GM19023 (cell line): ENCODE measurements at regions not wholly inside any gene's neighbourhood (a gene's known extent, or its start where the extent isn't known, plus 50 kb on each side); places are given as distances from the start of the nearest gene placed in this dataset.
A peak's percentile ranks its signal among the peaks of the same experiment; 100 is the strongest.

Experiments
- ATAC-seq: cut with Tn5 transposase; IDR thresholded peaks from one replicate; pipeline ENCODE4 v1.9.1; 2021; ENCODE audit warnings: mild to moderate bottlenecking, moderate library complexity; ENCODE audit not compliant: unreplicated experiment

GRCh38 chr2:177314722-177315264 lies 50.3 kb upstream of the NFE2L2 start:
- no peak for ATAC-seq

DNA sequence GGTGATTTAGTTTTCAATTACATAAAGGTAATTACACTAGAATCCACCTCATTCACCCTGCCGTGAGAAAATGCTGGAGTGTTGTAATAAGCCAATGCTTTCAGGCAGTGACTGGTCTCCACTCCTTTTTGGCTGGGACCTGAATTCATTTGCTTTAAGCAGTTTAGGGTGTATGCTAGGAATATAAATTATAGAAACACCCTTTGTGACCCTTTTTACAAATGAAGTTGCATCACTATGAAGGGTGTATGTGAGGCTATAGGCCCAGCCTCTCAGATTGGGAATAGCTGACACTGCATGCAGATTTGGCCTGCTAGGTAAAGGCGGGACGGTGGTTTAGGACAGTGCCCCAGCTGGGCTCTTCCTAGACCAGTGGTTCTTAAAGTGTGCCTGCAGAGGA lies 50.8 kb upstream of the NFE2L2 start:
- no peak for ATAC-seq

DNA sequence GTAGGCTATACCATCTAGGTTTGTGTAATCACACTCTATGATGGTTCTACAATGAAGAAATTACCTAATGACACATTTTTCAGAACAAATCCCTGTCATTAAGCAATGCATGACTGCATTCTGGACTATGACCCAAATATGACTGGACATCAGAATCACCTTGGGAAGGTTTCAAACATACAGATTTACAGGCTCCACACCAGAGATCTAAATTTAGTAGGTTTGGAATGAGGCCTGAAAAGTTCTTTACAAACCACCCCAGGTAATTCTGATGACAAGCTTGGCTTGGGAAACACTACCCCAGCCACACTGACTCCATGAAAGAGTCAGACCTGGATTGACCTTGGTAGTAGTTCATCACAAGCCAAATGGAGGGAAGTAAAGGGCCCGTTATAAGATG lies 52.2 kb upstream of the NFE2L2 start:
- no peak for ATAC-seq

DNA sequence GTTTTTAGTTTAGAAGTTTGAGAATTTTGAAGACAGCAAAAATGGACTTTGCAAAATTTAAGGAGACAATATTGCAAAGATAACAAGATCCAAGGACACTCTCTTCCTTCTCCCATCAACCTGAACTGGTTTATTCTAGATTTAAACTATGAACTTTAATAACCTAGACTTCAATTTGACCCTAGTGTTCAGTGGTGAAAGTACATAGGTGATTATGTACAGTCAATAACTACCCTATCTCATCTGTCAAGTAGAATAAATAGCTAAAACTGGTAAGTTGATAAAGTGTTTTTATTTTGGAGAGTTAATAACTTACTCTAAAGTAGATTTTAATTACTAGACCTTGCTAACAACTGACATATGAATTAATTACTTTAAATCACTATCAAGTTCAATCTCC lies 52.9 kb upstream of the NFE2L2 start:
- no peak for ATAC-seq

- ATAC-seq, result no peak
These were observed 53.3 kb upstream of the NFE2L2 start for GRCh38 chr2:177317857-177318256.

DNA sequence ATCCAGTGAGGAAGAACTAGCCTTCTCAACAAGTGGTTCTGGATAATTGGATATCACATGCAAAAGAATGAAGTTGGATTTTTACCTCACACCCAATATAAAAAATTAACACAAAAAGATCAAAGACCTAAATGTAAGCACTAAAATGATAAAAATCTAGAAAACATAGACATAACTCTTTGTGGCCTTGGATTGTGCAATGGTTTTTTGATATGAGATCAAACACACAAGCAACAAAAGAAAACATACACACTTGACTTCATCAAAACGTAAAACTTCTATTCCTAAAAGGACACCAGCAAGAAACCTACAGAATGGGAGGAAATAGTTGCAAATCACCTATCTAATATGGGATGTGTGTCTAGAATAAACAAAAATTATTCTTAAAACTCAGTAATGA lies 54.1 kb upstream of the NFE2L2 start:
- ATAC-seq, result no peak

DNA sequence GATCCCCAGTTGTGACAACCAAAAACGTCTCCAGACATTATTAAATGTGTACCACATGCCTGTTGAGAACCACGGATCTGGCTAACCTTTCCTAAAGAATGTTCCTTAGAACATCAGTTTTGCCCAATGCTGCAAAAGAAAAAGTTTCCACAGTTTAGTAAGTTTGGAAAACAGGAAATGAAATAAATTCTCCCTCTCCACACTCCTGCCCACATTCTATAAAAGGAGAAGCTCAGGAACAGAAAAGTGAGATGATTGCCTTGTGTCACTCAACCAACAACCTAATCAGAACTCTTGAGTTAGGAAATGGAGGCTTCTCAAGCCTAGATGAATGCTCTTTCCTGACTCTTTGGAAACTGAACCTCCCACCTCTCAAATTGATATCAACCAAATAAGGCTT lies 56.1 kb upstream of the NFE2L2 start:
- ATAC-seq, result no peak

DNA sequence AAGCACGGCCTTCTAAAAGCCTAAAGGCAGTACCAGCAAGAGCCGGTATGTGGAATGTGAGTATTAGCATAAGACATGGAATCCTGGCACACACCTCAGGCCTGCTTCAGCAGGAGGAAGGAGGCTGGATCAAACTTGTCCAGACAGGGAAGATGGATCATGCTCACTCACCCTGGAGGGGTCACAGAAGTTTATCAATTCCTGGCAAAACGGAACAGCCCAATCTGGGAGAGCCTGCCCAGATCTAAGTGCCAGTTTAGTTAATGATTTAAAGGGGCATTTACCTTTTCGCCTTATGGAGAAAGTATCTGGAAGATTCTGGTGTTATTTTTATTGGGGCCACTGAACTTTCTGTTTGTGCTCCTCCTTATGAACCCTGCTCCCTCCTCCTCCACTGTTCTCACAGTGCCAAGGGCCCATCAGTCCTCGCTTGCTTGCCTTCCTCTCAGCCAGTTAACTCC lies 58.3 kb upstream of the NFE2L2 start:
- ATAC-seq, result no peak

GRCh38 chr2:177324797-177325196 lies 60.3 kb upstream of the NFE2L2 start:
- ATAC-seq, result no peak

DNA sequence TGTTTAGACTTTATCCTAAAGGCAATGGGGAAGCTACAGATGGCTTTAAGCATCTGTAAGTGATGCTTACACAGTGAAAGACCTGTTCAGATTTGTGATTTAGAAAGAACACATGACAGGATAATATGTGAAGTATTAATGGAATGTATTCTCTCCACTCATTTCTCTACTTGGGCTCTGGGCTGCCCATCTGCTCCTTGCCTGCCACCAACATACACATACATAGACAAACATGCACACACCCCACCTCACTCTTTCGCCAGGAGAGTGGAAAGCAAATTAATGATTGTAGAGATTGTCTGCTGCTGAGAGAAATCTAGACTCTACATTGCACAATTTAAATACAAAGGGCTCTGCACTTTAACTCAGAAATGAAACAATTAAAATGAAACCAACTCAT lies 61.0 kb upstream of the NFE2L2 start:
- no peak for ATAC-seq

DNA sequence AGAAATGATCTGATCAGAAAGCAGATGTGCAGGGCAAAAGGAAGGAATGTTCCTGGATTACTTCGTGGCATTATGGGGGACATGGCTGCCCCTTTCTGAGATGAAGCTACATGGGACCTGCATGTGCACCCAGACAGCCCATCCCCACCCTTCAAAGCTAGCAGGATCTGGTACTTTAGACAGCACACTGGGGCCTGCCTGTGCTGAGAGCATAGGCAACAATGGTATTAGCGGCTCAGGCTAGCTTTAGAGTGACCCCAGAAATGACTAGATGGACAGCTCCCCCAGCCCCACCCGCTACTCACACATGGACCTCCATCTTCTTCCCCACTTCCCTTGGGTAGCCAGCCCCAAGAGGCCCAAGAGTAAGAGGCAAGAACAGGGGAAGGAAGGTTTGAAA lies 61.5 kb upstream of the NFE2L2 start:
- no peak for ATAC-seq

DNA sequence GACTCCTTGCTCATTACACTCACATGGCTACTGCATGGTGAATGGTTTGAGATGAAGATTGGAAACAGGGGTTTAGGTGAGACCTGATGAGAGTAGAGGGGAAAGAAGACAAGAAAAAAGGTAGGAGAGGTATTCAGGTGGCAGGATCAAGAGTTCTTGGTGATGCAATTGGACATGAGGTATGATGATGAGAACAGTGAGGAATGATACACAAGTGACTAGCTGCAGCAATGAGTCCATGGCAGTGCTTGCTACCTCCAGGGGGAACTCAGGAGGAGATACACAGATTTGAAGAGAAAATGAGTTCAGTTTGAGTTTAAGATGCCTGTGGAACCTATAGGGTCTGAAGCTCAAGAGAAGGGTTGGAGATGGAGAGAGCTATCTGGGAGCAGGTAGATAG lies 62.1 kb upstream of the NFE2L2 start:
- no peak for ATAC-seq

DNA sequence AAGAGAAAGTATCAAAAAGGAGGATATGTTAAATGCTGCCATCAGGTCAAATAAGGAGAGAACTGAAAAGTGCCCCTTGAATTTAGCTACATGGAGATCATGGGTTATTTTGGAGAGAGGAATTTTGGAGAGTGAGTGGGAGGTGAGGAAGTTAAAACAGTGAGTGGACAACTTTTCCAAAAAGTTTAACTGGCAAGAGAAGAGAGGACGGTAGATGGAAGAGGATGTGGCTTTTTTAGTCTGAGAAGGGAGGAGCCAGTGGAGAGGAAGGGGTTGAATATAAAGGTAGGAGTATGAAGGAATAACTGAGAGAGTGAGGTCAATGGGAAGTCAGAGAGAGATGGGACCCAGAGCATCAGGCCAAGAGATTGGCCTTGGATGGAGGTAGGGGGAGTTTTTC lies 62.5 kb upstream of the NFE2L2 start:
- no peak for ATAC-seq

GRCh38 chr2:177328056-177328455 lies 63.5 kb upstream of the NFE2L2 start:
- ATAC-seq, result no peak

GRCh38 chr2:177329064-177329463 lies 63.5 kb upstream of the AGPS start:
- ATAC-seq, result no peak

DNA sequence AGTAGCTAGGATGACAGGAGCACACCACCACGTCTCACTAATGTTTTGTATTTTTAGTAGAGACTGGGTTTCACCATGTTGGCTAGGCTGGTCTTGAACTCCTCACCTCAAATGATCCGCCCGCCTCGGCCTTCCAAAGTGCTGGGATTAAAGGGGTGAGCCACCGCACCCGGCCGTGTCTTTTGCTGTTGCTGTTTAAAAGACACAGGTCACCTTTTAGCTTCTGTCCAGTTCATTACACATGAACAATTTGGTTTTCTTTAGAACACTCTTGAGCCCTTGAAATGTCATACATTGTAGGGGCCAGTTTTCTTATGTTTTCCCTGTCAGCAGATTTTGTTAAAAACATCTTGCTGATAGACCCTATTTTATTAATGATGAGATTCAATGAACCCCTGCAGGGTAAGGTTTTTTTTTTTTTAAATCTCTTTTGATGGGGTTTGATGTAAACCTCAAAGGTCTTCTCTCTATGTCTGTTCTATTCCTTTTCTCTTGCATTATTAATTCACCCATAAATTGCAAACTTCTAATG lies 61.0 kb upstream of the AGPS start:
- no peak for ATAC-seq

- ATAC-seq, result peak; percentile 76
These were observed 60.3 kb upstream of the AGPS start for GRCh38 chr2:177332026-177332991.

DNA sequence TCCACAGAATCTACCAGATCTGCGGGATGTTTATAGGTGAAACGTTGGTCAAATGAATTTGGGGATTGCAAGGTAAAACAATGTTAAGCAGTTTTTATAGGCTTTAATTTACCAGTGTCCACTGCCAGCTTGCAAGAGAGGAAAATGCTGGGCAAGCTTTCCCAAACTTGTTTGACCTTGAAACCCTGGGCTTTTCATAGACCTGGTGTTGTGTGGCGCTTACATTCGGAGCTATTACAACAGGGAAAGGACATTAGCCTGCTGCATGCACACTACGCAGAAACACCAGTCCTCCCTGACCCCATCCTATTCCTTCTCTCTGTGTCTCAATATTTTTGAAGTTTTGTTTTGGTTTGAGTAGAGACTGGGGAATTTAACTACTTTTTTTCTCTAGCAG lies 59.6 kb upstream of the AGPS start:
- no peak for ATAC-seq

DNA sequence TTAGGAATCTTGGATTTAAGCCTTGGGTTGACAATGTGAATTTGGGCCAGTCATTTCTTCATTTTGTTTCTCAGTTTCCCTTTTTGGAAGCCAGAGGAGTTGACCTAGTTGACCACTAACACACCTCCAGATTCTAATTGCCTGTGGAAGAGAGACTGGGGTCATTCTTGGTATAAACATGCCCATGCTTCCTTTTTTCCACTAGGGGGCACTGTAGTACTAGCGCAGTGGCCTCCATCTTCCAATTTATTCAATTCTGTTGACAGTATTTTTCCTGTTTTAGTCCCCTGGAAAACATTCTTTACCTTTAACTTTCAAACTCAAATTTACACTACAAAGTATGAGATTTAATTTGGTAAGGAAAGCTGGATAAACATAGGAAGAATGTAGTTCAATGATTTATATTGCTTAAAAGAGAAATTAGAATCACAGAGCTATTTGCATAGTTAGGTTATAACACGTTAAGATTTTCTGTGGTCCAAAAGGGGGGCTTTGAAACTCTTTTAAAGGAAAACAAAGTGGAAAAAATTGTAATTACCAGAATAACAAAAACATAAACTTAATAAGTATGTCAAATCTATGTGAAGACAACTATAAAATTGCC lies 57.5 kb upstream of the AGPS start:
- no peak for ATAC-seq

- ATAC-seq, result no peak
These were observed 56.6 kb upstream of the AGPS start for GRCh38 chr2:177335917-177336450.

DNA sequence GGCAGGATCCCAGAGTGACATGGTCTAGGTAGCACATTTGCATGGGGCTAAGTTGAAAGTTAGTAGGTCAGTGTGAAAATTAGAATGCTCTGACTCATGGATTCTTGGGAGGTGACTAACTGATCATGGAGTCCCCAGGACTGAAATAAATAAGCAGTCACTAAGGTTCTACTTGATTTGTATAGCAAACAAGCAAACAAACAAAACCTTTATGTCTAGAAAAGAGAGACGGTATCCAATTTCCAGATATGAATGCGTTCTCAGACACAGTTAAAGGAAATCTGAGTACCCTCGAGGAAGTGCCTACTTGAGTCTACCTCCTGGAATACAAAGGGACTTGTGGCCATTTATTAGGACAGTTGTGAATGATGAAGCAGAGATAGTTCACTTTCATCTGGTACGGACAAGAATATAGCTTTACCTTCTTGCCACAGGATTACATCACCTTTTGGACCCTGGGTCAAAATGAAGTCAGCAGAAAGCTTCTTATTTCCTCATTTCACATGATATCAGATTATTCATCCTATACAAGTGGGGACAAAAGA lies 54.3 kb upstream of the AGPS start:
- ATAC-seq, result no peak
